HK-2 (cell line): ENCODE measurements at regions not wholly inside any gene's neighbourhood (a gene's known extent, or its start where the extent isn't known, plus 50 kb on each side); places are given as distances from the start of the nearest gene placed in this dataset.

Experiments used
- DNase-seq: peaks from one replicate; pipeline ENCODE4 v3.0.0-alpha.2; 2018; ENCODE audit not compliant: unreplicated experiment

GRCh38 chr2:158905341-158905740 lies 63.1 kb upstream of the TANC1 start:
- DNase-seq: no peak

GRCh38 chr2:158905784-158906183 lies 62.7 kb upstream of the TANC1 start:
- DNase-seq: no peak

GRCh38 chr2:158907926-158908456 lies 60.4 kb upstream of the TANC1 start:
- DNase-seq: no peak

- DNase-seq: no peak
These were observed 56.3 kb upstream of the TANC1 start for GRCh38 chr2:158912112-158912511.

- no peak for DNase-seq
These were observed 55.7 kb upstream of the TANC1 start for GRCh38 chr2:158912765-158913164.

- no peak for DNase-seq
These were observed 54.4 kb upstream of the TANC1 start for GRCh38 chr2:158914066-158914465.

- no peak for DNase-seq
These were observed 53.7 kb upstream of the TANC1 start for GRCh38 chr2:158914731-158915130.

GRCh38 chr2:158917121-158917520 lies 51.3 kb upstream of the TANC1 start:
- DNase-seq: no peak

- no peak for DNase-seq
These were observed 50.0 kb upstream of the TANC1 start for GRCh38 chr2:158918452-158918851.
